Fibroblast of lung (primary cell): ENCODE measurements at regions not wholly inside any gene's neighbourhood (a gene's known extent, or its start where the extent isn't known, plus 50 kb on each side); places are given as distances from the start of the nearest gene placed in this dataset.

Experiments used
- CTCF ChIP-seq, 2 donors: IDR thresholded peaks in 1 of 2; conservative IDR thresholded peaks in 1 of 2; 1 replicate in 1 of 2; 2 replicates in 1 of 2; pipeline ENCODE4 v1.5.1; 2011 to 2012; ENCODE audit warnings: low read length in 2 of 2, control low read depth in 1 of 2, inconsistent platforms in 1 of 2, low read depth in 1 of 2, mild to moderate bottlenecking in 1 of 2
- EZH2 ChIP-seq: IDR thresholded peaks from 2 replicates; pipeline ENCODE4 v1.5.1; 2012; ENCODE audit warnings: low read length, control low read depth, mild to moderate bottlenecking; ENCODE audit errors: missing control alignments

GRCh38 chr1:42070996-42071395, 82.2 kb upstream of the GUCA2B start:
- TF ChIP-seq EZH2 (no peak), CTCF (conservative IDR thresholded peaks at IDR 0.05 in 1 of 2, IDR thresholded peaks at IDR 0.05 in 1 of 2; ENCODE audit: low read depth in 1 of 2, low read length in 2 of 2) (no peak)
